Medulla oblongata (tissue), 1 donor: ENCODE measurements at regions not wholly inside any gene's neighbourhood (a gene's known extent, or its start where the extent isn't known, plus 50 kb on each side); places are given as distances from the start of the nearest gene placed in this dataset.
A peak's percentile ranks its signal among the peaks of the same experiment; 100 is the strongest.

Experiments
- DNase-seq: peaks from one replicate; pipeline ENCODE4 v3.0.0-alpha.2; 2015; ENCODE audit errors: extremely low spot score

GRCh38 chr5:54852007-54852406, 133.4 kb downstream of the ESM1 start:
- no peak for DNase-seq

GRCh38 chr5:54851449-54851848, 133.9 kb downstream of the ESM1 start:
- no peak for DNase-seq

- no peak for DNase-seq
These were observed 136.8 kb downstream of the ESM1 start for GRCh38 chr5:54848581-54848980.

GRCh38 chr5:54845567-54845941, 139.8 kb downstream of the ESM1 start:
- DNase-seq, result no peak

GRCh38 chr5:54844905-54845566, 140.4 kb downstream of the ESM1 start:
- DNase-seq, result peak; percentile 75

GRCh38 chr5:54844266-54844665, 141.1 kb downstream of the ESM1 start:
- no peak for DNase-seq

- no peak for DNase-seq
These were observed 143.9 kb downstream of the ESM1 start for GRCh38 chr5:54841481-54841880.

- DNase-seq, result no peak
These were observed 146.6 kb downstream of the ESM1 start for GRCh38 chr5:54838843-54839242.

GRCh38 chr5:54837981-54838380, 147.4 kb downstream of the ESM1 start:
- DNase-seq, result no peak

GRCh38 chr5:54837093-54837492, 148.3 kb downstream of the ESM1 start:
- no peak for DNase-seq

- no peak for DNase-seq
These were observed 149.7 kb downstream of the ESM1 start for GRCh38 chr5:54835647-54836046.

- DNase-seq, result no peak
These were observed 151.1 kb downstream of the ESM1 start for GRCh38 chr5:54834121-54834842.

GRCh38 chr5:54833590-54833989, 151.8 kb downstream of the ESM1 start:
- DNase-seq, result no peak

- peak; percentile 69 for DNase-seq
These were observed 152.5 kb downstream of the ESM1 start for GRCh38 chr5:54832858-54833257.

- no peak for DNase-seq
These were observed 153.3 kb downstream of the ESM1 start for GRCh38 chr5:54832045-54832444.

- no peak for DNase-seq
These were observed 154.2 kb downstream of the ESM1 start for GRCh38 chr5:54831233-54831632.

GRCh38 chr5:54829676-54830535, 155.5 kb downstream of the ESM1 start:
- DNase-seq, result no peak

GRCh38 chr5:54829102-54829501, 156.3 kb downstream of the ESM1 start:
- no peak for DNase-seq

- no peak for DNase-seq
These were observed 157.2 kb downstream of the ESM1 start for GRCh38 chr5:54828151-54828550.

- no peak for DNase-seq
These were observed 160.4 kb downstream of the ESM1 start for GRCh38 chr5:54825005-54825404.

GRCh38 chr5:54823006-54823405, 162.4 kb downstream of the ESM1 start:
- DNase-seq, result no peak

GRCh38 chr5:54822324-54822687, 163.1 kb downstream of the ESM1 start:
- no peak for DNase-seq
